Adipocyte (in vitro differentiated cells): ENCODE measurements at regions not wholly inside any gene's neighbourhood (a gene's known extent, or its start where the extent isn't known, plus 50 kb on each side); places are given as distances from the start of the nearest gene placed in this dataset.
A peak's percentile ranks its signal among the peaks of the same experiment; 100 is the strongest.
"Not testable (repeated sequence)": the region's sequence is repeated elsewhere in the genome, so short reads cannot be mapped to it uniquely, and the experiment has no call there.

ENCODE experiments used
- DNase-seq: peaks from one replicate; pipeline ENCODE4 v3.0.0-alpha.2; 2015; ENCODE audit warnings: low read depth
- H3K27me3 ChIP-seq: replicated peaks from 2 replicates; pipeline ENCODE4 v1.7.0; 2013; ENCODE audit warnings: mild to moderate bottlenecking, low read length, moderate library complexity; ENCODE audit not compliant: control insufficient read depth, insufficient read depth
- H3K36me3 ChIP-seq: 2 replicates; pipeline ENCODE4 v1.7.0; 2013; ENCODE audit warnings: low read length, mild to moderate bottlenecking, moderate library complexity; ENCODE audit not compliant: control insufficient read depth, insufficient read depth, severe bottlenecking
- H3K4me1 ChIP-seq: 2 replicates; pipeline ENCODE4 v1.7.0; 2013; ENCODE audit warnings: mild to moderate bottlenecking, low read length, moderate library complexity; ENCODE audit not compliant: control insufficient read depth, insufficient read depth
- H3K4me3 ChIP-seq: 2 replicates; pipeline ENCODE4 v1.7.0; 2013; ENCODE audit warnings: mild to moderate bottlenecking, low read length, moderate library complexity
- H3K9ac ChIP-seq: 2 replicates; pipeline ENCODE4 v1.7.0; 2013; ENCODE audit warnings: mild to moderate bottlenecking, low read length, moderate library complexity
- H3K9me3 ChIP-seq: 2 replicates; pipeline ENCODE4 v1.7.0; 2013; ENCODE audit warnings: mild to moderate bottlenecking, low read length, moderate library complexity; ENCODE audit not compliant: control insufficient read depth

DNA sequence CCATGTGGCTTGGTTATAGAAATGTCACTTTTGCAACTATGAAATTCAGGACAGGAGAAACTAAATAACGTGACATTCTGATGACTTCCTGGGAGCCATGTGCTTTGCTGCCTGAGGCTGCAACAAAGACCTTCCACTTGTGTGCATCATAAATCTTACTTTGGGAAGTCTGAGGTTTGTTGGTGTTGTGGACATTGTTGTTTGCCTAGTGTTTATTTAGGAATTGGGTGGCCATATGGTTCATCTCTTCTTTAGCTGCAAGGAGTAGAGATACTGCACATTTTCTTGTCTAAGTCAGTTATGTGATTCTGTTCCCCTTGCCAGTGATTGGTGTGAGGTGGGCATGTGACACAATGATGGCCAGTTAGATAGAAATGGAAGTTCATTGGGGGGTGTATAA, 167.3 kb upstream of the SSTR1 start:
- H3K9me3 ChIP-seq = no peaks in the 10 kb centered on the region
- peaks cover 11% of the 10 kb centered on the region for H3K4me1 ChIP-seq
- H3K27me3 ChIP-seq = no peaks in the 10 kb centered on the region
- DNase-seq = no peak
- H3K36me3 ChIP-seq = no peaks in the 10 kb centered on the region
- no peak overlapping the region for H3K4me3 ChIP-seq
- H3K9ac ChIP-seq = no peak overlapping the region

DNA sequence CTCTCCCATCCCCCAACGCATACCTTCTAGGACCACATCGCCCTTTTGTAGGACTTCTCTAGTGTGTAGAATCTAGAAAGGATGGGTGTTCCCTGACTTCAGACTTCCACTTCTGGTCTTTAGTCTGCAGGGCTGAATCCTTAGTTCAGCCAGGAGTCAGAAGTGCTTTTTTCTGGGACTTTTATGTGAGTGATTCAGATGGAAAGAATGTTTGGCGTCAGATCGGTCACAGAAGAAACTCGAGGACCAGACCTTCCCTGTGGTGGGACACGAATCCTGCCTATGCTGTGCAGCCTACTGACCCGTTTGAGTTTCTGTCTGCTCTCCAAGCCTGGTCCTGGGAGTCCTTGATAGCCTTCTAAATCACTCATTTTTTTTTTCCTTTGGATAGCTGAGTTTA, 165.4 kb upstream of the SSTR1 start:
- Histone ChIP-seq H3K4me3 (no peak overlapping the region), H3K9me3 (no peaks in the 10 kb centered on the region), H3K9ac (peak overlapping the region; percentile 24), H3K27me3 (no peaks in the 10 kb centered on the region), H3K36me3 (no peaks in the 10 kb centered on the region), H3K4me1 (peaks cover 11% of the 10 kb centered on the region)
- DNase-seq = peak; percentile 79

DNA sequence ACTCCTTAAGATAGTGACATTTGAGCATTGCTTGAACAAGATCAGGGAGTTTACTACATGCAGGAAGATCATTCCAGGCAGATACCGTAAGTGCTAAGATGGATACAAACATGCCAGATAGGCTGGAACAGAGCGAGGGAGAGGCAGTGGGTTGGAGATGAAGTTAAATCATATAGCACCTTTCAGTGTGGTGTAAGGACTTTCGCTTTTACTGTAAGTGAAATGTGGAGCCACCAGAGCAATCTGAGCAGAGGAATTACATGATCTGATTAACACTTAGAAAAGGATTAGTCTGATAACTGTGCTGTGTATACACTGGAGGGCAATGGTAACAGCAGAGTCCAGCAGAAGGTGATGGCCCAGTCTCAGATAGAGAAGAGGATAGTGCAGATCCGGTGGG, 163.0 kb upstream of the SSTR1 start:
- H3K27me3 ChIP-seq = no peaks in the 10 kb centered on the region
- DNase-seq = no peak
- no peaks in the 10 kb centered on the region for H3K36me3 ChIP-seq
- H3K9ac ChIP-seq = no peak overlapping the region
- H3K4me3 ChIP-seq = no peak overlapping the region
- H3K9me3 ChIP-seq = peaks cover 6% of the 10 kb centered on the region
- H3K4me1 ChIP-seq = peaks cover 11% of the 10 kb centered on the region

DNA sequence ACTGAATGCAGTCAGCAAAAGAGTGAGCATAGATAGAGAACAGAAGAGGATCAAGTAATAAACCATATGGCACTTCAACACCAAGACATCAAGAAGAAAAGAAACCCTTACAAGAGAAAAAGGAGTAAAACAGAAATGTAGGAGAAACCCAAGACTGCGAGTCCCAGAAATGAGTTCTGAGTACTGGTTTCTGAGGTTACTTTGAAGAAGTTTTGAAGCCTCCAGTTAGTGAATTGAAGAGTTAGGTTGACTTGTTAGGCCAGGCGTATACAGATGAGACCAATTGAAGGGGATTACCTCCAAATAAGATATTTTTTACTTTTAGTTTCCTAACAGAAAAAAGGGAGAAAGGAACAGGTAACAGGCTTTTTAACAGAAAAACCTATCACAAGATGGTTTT, 162.2 kb upstream of the SSTR1 start:
- Histone ChIP-seq H3K9ac (no peak overlapping the region), H3K9me3 (peaks cover 6% of the 10 kb centered on the region), H3K27me3 (no peaks in the 10 kb centered on the region), H3K4me1 (peaks cover 6% of the 10 kb centered on the region), H3K4me3 (no peak overlapping the region), H3K36me3 (no peaks in the 10 kb centered on the region)
- no peak for DNase-seq

DNA sequence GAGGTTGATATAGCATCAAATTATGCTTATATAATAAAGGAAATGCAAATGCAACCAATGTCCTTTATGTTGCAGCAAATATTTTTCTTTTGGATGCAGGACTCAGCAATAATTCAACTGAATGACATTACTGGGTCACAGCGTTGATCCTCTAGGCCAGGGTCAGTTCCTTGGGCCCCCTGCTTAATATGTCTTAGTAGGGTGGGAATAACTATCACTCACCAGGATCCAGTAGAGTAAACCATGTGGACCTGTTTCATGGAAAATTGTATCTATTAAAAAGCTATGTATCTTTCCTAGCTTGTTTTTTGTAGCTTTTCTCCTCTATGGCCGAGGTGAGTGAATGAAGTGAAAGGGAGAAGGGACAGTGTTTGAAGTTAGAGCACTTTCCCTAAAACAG, 161.5 kb upstream of the SSTR1 start:
- Histone ChIP-seq H3K4me1 (peaks cover 6% of the 10 kb centered on the region), H3K27me3 (no peaks in the 10 kb centered on the region), H3K36me3 (no peaks in the 10 kb centered on the region), H3K9ac (no peak overlapping the region), H3K4me3 (no peak overlapping the region), H3K9me3 (peaks cover 6% of the 10 kb centered on the region)
- no peak for DNase-seq

DNA sequence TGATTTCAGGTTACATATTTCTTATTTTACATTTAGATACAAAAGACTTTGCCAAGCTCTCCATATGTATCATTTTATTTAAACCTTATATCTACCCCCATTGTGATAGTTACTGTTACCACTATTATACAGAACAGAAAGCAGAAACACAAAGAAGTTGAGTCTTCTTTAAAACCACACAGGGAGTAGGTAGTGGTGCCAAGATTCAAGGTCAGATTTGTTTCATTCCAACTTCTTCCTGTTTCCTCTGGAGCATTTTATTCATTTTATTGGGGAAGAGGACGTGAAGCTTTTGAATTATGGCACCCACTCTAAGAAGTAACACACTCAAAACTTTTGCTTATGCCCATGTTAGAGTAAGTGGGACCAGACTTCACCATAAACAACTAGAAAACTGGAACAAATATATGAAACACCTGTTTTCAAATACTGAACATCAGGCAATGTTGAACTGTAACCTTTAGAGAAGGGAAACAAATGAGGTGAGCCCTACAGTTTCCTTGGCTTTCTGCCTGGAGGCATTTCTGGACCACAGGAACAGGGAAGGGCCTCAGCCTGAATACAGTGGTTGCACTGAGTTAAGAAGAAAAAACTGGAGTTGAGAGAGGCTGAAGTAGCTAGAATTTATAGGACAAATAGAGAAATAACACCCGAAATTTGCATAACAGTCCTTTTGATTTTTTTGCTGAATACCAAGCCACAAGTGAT, 160.4 kb upstream of the SSTR1 start:
- no peaks in the 10 kb centered on the region for H3K27me3 ChIP-seq
- peaks cover 6% of the 10 kb centered on the region for H3K9me3 ChIP-seq
- no peak for DNase-seq

DNA sequence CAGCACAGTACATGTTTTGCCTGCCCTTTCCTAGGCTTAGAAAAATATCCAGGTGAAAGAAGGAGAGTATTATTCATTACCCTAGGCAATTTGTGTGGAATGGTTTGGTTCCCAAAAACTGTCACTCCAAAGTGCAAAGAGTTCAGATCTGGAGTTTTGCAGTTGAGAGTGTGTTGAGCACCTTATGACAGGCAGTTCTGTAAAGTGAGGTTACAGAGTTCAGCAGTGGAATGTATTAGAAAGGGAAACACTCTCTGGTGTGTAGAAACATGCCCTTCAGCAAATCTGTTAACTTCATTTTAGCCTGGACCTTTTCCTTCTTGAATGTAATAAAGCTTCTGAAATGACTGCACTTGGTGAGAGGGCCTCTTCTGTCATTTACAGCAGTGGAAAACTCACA, 154.0 kb upstream of the SSTR1 start:
- Histone ChIP-seq H3K4me1 (no peaks in the 10 kb centered on the region), H3K4me3 (no peak overlapping the region), H3K27me3 (no peaks in the 10 kb centered on the region), H3K9ac (no peak overlapping the region), H3K36me3 (no peaks in the 10 kb centered on the region), H3K9me3 (peaks cover 2% of the 10 kb centered on the region)
- DNase-seq = peak; percentile 5

More for the DNA sequence above, 160.4 kb upstream of the SSTR1 start:
- no peak overlapping the region for H3K4me3 ChIP-seq
- H3K4me1 ChIP-seq = peaks cover 6% of the 10 kb centered on the region
- no peaks in the 10 kb centered on the region for H3K36me3 ChIP-seq
- no peak overlapping the region for H3K9ac ChIP-seq

DNA sequence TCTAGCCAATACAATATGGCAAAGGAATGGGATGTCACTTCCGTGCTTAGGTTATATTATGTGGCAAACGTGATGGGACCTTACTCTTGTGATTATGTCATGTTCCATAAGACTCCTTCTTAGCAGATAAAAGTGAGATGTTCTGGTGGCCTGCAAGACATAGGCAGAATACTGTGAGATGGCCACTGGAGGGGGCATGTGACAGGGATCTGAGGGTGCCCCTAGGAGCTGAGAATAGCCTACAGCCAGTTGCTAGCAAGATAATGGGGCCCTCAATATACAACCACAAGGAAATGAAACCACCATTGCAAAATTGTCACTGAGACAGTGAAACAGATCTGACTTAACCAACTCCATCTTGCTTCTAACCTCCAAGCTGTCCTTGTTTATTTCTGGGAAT, 151.4 kb upstream of the SSTR1 start:
- Histone ChIP-seq H3K9ac (no peak overlapping the region), H3K4me3 (no peak overlapping the region), H3K27me3 (no peaks in the 10 kb centered on the region), H3K9me3 (peaks cover 6% of the 10 kb centered on the region), H3K4me1 (no peaks in the 10 kb centered on the region), H3K36me3 (no peaks in the 10 kb centered on the region)
- DNase-seq = no peak

DNA sequence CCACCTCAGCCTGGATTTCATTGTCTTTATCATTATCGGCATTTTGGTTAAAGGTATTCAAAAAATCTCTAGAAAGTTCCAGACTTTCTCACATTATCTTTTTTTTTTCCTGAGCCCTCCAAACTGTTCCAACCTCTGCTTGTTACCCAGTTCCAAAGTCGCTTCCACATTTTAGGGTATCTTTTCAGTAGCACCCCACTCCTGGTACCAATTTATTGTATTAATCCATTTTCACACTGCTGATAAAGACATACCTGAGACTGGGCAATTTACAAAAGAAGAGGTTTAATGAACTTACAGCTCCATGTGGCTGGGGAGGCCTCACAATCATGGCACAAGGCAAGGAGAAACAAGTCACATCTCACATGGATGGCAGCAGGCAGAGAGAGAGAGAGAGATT, 145.5 kb upstream of the SSTR1 start:
- peaks cover 19% of the 10 kb centered on the region for H3K9me3 ChIP-seq
- H3K36me3 ChIP-seq, H3K27me3 ChIP-seq, DNase-seq, H3K4me1 ChIP-seq, H3K9ac ChIP-seq, H3K4me3 ChIP-seq: not testable (repeated sequence)

DNA sequence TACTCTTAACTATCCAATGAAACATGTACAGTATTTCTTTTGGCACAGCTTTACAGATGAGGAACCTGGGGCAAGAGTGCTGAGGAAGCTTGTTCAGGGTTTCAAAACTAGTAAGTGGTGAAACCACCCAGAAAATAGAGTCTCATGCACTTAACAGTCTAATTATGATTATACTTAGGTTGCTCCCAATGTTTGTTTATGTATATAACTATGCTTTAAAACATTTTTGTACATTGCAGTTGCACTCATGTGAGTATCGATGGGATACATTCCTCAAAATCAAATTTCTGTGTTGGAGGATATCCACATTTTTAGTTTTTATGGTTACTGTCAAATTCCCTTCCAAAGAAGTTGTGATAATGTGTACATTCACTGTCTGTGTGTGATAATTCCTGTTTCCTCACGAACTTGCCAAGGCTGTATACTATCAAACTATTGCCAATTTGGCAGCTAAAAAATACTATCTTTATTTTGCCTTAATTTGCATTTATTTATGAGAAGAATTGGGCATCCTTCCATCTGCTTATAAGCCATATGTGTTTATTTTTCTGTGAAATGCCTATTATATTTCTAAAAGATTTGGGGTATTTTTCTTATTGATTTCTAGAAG, 143.9 kb upstream of the SSTR1 start:
- Histone ChIP-seq H3K9me3 (peaks cover 19% of the 10 kb centered on the region), H3K36me3 (no peaks in the 10 kb centered on the region), H3K4me1 (no peaks in the 10 kb centered on the region), H3K27me3 (no peaks in the 10 kb centered on the region), H3K9ac (no peak overlapping the region), H3K4me3 (no peak overlapping the region)
- DNase-seq = peak; percentile 7

DNA sequence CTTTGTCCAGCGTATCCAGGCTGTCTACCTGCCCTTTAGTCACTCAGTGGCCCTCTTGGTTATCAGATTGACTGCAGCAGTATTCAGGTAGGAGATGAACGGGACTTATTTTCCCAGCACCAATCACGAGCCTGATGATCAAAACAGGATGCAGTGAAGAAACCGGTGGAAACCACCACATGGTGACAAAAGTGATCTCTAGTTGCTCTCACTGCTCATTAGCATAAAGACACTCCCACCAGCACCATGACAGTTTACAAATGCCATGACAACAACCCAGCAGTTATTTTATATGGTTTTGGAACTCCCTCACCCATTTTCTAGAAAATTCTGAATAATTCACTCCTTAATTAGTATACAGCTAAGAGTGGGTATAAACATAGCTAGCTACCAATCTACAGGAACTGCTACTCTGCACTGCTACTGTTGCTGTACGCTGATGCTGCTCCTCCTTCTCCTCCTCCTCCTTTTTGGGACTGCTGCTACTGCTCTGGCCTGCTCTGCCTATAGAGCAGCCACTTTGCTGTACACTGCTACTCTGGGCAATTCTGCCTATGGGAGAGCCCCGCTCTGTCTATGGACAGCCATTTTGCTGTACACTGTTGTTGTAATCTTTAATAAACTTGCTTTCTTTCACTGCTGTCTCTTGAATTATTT, 142.5 kb upstream of the SSTR1 start:
- Histone ChIP-seq H3K9ac (no peak overlapping the region), H3K9me3 (peaks cover 17% of the 10 kb centered on the region), H3K4me1 (no peaks in the 10 kb centered on the region), H3K27me3 (no peaks in the 10 kb centered on the region), H3K36me3 (no peaks in the 10 kb centered on the region), H3K4me3 (no peak overlapping the region)
- DNase-seq = no peak
